GM20000 (cell line): ENCODE measurements at regions not wholly inside any gene's neighbourhood (a gene's known extent, or its start where the extent isn't known, plus 50 kb on each side); places are given as distances from the start of the nearest gene placed in this dataset.

Source experiments
- DNase-seq: peaks from one replicate; pipeline ENCODE4 v3.0.0; 2012; ENCODE audit warnings: low spot score
- CTCF ChIP-seq: IDR thresholded peaks from 2 replicates; pipeline ENCODE4 v1.5.1; 2012; ENCODE audit warnings: mild to moderate bottlenecking, control low read depth; ENCODE audit errors: extremely low read depth, missing control alignments

GRCh38 chr9:28014212-28014611, 440.9 kb upstream of the C9orf72 start:
- TF ChIP-seq CTCF: no peak
- no peak for DNase-seq

- DNase-seq: no peak
- TF ChIP-seq CTCF: no peak
Observed at GRCh38 chr9:28024676-28025075, 451.4 kb upstream of the C9orf72 start.

- no peak for DNase-seq
- no peak for TF ChIP-seq CTCF
Observed at GRCh38 chr9:28025186-28025585, 451.9 kb upstream of the C9orf72 start.

- TF ChIP-seq CTCF: no peak
- no peak for DNase-seq
Observed at GRCh38 chr9:28031521-28032267, 458.4 kb upstream of the C9orf72 start.

GRCh38 chr9:28032268-28032590, 458.9 kb upstream of the C9orf72 start:
- no peak for DNase-seq
- no peak for TF ChIP-seq CTCF

GRCh38 chr9:28034242-28034641, 461.0 kb upstream of the C9orf72 start:
- no peak for TF ChIP-seq CTCF
- no peak for DNase-seq

GRCh38 chr9:28037968-28038367, 464.7 kb upstream of the C9orf72 start:
- TF ChIP-seq CTCF: no peak

More at GRCh38 chr9:28037968-28038367, 464.7 kb upstream of the C9orf72 start:
- DNase-seq: no peak
